Mesothelial cell of epicardium (in vitro differentiated cells): ENCODE measurements at regions not wholly inside any gene's neighbourhood (a gene's known extent, or its start where the extent isn't known, plus 50 kb on each side); places are given as distances from the start of the nearest gene placed in this dataset.

Experiments used
- DNase-seq, 2 experiments: peaks; one replicate each; pipeline ENCODE4 v3.0.0; 2021; ENCODE audit warnings: low spot score in 2 of 2; ENCODE audit not compliant: unreplicated experiment in 2 of 2
- H3K27ac Mint-ChIP-seq: 2 replicates; pipeline ENCODE4 v1.8.0; 2021; ENCODE audit warnings: mixed read lengths
- H3K27me3 Mint-ChIP-seq: 2 replicates; pipeline ENCODE4 v1.8.0; 2021; ENCODE audit warnings: low read depth, mixed read lengths
- H3K36me3 Mint-ChIP-seq: 2 replicates; pipeline ENCODE4 v1.8.0; 2021; ENCODE audit warnings: mixed read lengths
- H3K4me1 Mint-ChIP-seq: 2 replicates; pipeline ENCODE4 v1.8.0; 2021; ENCODE audit warnings: mixed read lengths
- H3K4me3 Mint-ChIP-seq: 2 replicates; pipeline ENCODE4 v1.8.0; 2021; ENCODE audit warnings: mild to moderate bottlenecking, moderate library complexity, mixed read lengths
- H3K9me3 Mint-ChIP-seq: 2 replicates; pipeline ENCODE4 v1.8.0; 2021; ENCODE audit warnings: mixed read lengths
- CTCF ChIP-seq: fragments of 200-600 bp; sonication (generic); IDR thresholded peaks from one replicate; pipeline ENCODE4 v1.5.0; 2021; ENCODE audit warnings: antibody characterized with exemption; ENCODE audit not compliant: unreplicated experiment

DNA sequence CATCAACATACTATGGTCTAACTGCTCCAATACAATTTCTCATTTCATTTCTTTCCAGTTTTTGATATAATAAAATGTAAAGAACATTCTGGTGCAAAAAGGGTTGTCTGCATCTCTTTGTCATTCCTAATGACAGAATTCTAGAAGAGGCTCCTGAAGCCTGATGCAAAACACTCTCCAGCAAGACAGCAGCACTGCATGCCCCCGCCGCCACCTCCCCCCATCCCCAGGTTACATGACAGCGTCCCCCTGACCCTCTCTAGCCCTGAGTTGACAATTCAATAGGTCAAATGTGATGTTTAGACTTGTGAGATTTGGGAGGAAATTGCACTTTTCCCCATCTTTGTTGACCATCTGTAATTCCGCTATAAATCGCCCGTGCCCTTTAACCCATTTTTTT lies 64.6 kb upstream of the C1orf21 start:
- H3K27me3 Mint-ChIP-seq = no peaks in the 10 kb centered on the region
- H3K9me3 Mint-ChIP-seq = no peaks in the 10 kb centered on the region
- H3K36me3 Mint-ChIP-seq = no peaks in the 10 kb centered on the region
- no peak for TF ChIP-seq CTCF
- no peak overlapping the region for H3K27ac Mint-ChIP-seq
- no peak for DNase-seq
- peaks cover 10% of the 10 kb centered on the region for H3K4me1 Mint-ChIP-seq
- no peak overlapping the region for H3K4me3 Mint-ChIP-seq

DNA sequence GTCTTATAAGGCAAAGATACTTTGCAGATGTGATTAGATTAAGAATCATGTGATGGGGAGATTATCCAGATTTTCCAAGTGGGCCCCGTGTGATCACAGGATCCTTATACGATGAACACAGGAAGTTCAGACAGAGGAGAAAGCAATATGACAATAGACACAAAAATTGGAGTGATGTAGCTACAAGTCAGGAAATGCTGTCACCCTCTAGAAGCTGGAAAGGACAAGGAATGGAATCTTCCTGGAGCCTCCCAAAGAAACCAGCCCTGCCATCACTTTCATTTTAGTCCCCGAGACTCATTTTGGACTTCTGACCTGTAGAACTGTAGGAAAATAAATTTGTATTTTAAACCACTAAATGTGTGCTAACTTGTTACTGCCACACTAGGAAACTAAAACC lies 61.9 kb upstream of the C1orf21 start:
- Mint-ChIP-seq H3K36me3 (no peaks in the 10 kb centered on the region), H3K27ac (no peak overlapping the region), H3K4me3 (no peak overlapping the region), H3K4me1 (peaks cover 3% of the 10 kb centered on the region), H3K9me3 (no peaks in the 10 kb centered on the region), H3K27me3 (no peaks in the 10 kb centered on the region)
- no peak for TF ChIP-seq CTCF
- no peak for DNase-seq

DNA sequence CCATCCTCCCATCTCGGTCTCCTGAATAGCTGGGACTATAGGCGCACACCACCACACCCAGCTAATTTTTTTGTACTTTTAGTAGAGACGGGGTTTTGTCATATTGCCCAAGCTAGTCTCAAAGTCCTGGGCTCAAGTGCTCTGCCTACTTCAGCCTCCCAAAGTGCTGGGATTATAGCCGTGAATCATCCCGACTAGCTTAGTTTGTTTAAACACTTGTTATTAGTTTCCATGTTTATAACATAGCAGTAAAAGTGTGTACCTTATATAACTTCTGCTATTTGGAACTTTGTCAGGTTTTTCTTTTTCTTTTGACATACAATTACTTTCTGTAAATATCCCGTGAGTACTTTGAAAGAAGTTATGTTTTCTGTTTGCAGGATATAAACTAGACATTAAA lies 60.6 kb upstream of the C1orf21 start:
- no peaks in the 10 kb centered on the region for H3K36me3 Mint-ChIP-seq
- H3K4me1 Mint-ChIP-seq = peaks cover 12% of the 10 kb centered on the region
- no peaks in the 10 kb centered on the region for H3K9me3 Mint-ChIP-seq
- H3K27me3 Mint-ChIP-seq = no peaks in the 10 kb centered on the region
- no peak overlapping the region for H3K4me3 Mint-ChIP-seq
- no peak overlapping the region for H3K27ac Mint-ChIP-seq
- DNase-seq = no peak
- TF ChIP-seq CTCF = no peak

DNA sequence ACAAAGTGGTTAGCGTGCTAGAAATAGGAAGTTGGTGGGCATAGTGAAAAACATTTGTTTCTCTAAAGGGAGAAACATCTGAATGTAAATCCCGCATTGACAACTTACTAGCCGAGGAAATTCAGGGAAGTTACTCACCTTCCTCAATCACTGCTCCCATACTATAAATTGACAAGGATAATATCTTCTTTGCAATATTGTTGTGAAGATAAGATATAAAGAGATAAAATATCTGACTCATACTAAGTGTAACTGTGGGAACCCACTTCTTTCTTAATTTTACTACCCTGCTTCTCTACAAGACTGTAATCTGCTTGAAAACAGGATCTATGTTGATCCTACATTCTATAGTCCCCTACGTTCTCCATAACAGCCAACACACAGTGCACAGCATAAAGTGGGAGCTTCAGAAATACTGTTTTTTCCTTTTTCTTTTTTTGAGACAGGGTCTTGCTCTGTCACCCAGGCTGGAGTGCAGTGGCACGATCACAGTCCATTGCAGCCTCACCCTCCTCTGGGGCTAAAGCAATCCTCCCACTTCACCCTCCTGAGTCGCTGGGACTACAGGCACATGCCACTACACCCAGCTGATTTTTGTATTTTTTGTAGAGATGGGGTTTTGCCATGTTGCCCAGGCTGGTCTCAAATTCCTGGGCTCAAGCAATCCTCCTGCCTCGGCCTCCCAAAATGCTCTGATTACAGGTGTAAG lies 57.4 kb upstream of the C1orf21 start:
- Mint-ChIP-seq H3K36me3 (no peaks in the 10 kb centered on the region), H3K27me3 (no peaks in the 10 kb centered on the region), H3K27ac (no peak overlapping the region), H3K4me1 (peaks cover 14% of the 10 kb centered on the region), H3K4me3 (no peak overlapping the region), H3K9me3 (peaks cover 5% of the 10 kb centered on the region)
- no peak for DNase-seq
- no peak for TF ChIP-seq CTCF

DNA sequence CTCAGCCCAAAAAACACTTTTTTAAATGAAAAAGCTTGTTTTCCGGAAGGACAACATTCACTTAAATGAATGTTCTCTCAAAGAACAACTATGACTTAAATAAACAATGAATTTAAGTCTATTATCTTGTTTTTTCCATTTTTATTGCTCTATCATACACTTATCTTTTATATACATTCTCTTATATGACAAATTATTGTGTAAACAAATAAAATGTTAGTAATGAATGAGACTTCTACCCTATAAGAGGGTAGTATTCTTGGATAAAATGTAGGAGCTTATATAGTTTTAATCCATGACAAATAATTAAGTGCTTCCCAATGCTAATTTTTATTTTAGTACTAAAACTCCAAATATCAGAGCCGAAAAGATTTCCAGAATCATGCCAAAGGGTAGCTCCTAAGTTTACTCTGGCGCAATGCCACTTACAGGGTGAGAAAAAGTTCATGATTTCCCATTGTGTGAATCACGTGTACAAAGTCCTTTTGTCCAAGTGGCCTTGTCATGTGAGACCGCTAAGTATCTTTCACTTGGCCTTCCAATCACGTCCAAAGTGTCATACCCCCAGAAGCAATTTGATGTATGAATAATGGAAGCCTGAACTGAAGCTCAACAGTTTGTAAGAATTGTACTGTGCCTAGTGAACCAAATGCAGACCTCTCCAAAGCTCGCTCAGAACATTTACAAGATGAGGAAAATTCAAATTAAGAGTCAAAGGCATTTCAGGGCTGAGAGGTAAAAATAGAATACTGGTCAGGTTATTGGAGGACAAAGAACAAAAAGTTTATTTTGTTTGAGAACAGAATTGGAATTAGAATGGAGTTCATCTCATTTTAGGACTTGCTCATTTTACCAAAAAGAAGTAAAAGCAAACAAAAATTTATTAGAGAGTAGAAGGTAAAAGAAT lies 56.6 kb upstream of the C1orf21 start:
- Mint-ChIP-seq H3K4me3 (no peak overlapping the region), H3K4me1 (peaks cover 14% of the 10 kb centered on the region), H3K9me3 (peaks cover 5% of the 10 kb centered on the region), H3K27ac (peak overlapping the region; percentile 5), H3K36me3 (no peaks in the 10 kb centered on the region), H3K27me3 (no peaks in the 10 kb centered on the region)
- no peak for DNase-seq
- TF ChIP-seq CTCF = no peak
